T-cell (primary cell): ENCODE measurements at regions not wholly inside any gene's neighbourhood (a gene's known extent, or its start where the extent isn't known, plus 50 kb on each side); places are given as distances from the start of the nearest gene placed in this dataset.
A peak's percentile ranks its signal among the peaks of the same experiment; 100 is the strongest.

ENCODE experiments used
- ATAC-seq, 4 experiments: fragments of 200-7000 bp in 3 of 4; fragments of 150-1000 bp in 1 of 4; cut with Tn5 transposase; replicated peaks in 1 of 4; 1 replicate in 3 of 4; 2 replicates in 1 of 4; pipeline ENCODE4 v1.10.0; 2021; ENCODE audit warnings: moderate library complexity in 3 of 4, mild to moderate bottlenecking in 2 of 4, moderate number of reproducible peaks in 1 of 4
- CTCF ChIA-PET, 2 donors: fragments of 300-600 bp; sonication (Branson Sonifier 250); formaldehyde crosslinking; loops; one replicate each; lab custom pipeline; 2022; ENCODE audit warnings: antibody characterized with exemption in 2 of 2; lab: Charles Lee
- POLR2A ChIA-PET, 2 donors: fragments of 300-600 bp; sonication (Branson Sonifier 250); formaldehyde crosslinking; loops; one replicate each; lab custom pipeline; 2022; ENCODE audit warnings: antibody characterized with exemption in 2 of 2; lab: Charles Lee
- DNase-seq, 35 experiments: peaks; one replicate each; pipeline versions ENCODE4 v3.0.0 to v3.0.0-alpha.2; 2013 to 2023
- H3K27ac ChIP-seq: one replicate; pipeline ENCODE4 v1.5.1; 2013; ENCODE audit warnings: low read length
- H3K27me3 ChIP-seq, 2 experiments: replicated peaks in 1 of 2; 1 replicate in 1 of 2; 2 replicates in 1 of 2; pipeline versions ENCODE4 v1.6.1 to v1.7.0; 2013; ENCODE audit warnings: low read length in 1 of 2, mixed read lengths in 1 of 2; ENCODE audit not compliant: control insufficient read depth in 2 of 2, insufficient read depth in 2 of 2; ENCODE audit errors: extremely low read depth in 1 of 2
- H3K36me3 ChIP-seq, 2 donors: 1 replicate in 1 of 2; 2 replicates in 1 of 2; pipeline versions ENCODE4 v1.6.1 to v1.7.0; 2013; ENCODE audit warnings: low read length in 1 of 2; ENCODE audit not compliant: control insufficient read depth in 2 of 2, insufficient read depth in 1 of 2; ENCODE audit errors: extremely low read depth in 1 of 2
- H3K4me1 ChIP-seq, 2 experiments: 1 replicate in 1 of 2; 2 replicates in 1 of 2; pipeline versions ENCODE4 v1.6.1 to v1.7.0; 2013; ENCODE audit warnings: low read length in 2 of 2, mixed read lengths in 1 of 2; ENCODE audit not compliant: insufficient read depth in 2 of 2, control insufficient read depth in 1 of 2; ENCODE audit errors: extremely low read depth in 1 of 2
- H3K4me3 ChIP-seq, 2 donors: 1 replicate in 1 of 2; 2 replicates in 1 of 2; pipeline versions ENCODE4 v1.5.1 to v1.7.0; 2013; ENCODE audit warnings: mild to moderate bottlenecking in 2 of 2, low read length in 1 of 2, moderate library complexity in 1 of 2; ENCODE audit not compliant: control insufficient read depth in 1 of 2; ENCODE audit errors: extremely low read depth in 1 of 2
- H3K9me3 ChIP-seq: 2 replicates; pipeline ENCODE4 v1.7.0; 2013
- H3K27ac Mint-ChIP-seq, 2 donors: one replicate each; pipeline ENCODE4 v1.8.0; 2020 to 2021; ENCODE audit warnings: mild to moderate bottlenecking in 2 of 2, mixed read lengths in 2 of 2
- H3K27me3 Mint-ChIP-seq, 2 donors: one replicate each; pipeline ENCODE4 v1.8.0; 2021 to 2022; ENCODE audit warnings: mixed read lengths in 2 of 2
- H3K36me3 Mint-ChIP-seq: one replicate; pipeline ENCODE4 v1.8.0; 2021; ENCODE audit warnings: mixed read lengths
- H3K4me1 Mint-ChIP-seq, 3 donors: one replicate each; pipeline ENCODE4 v1.8.0; 2020 to 2022; ENCODE audit warnings: mixed read lengths in 3 of 3, mild to moderate bottlenecking in 1 of 3
- H3K4me3 Mint-ChIP-seq, 3 donors: one replicate each; pipeline ENCODE4 v1.8.0; 2020 to 2022; ENCODE audit warnings: mild to moderate bottlenecking in 3 of 3, mixed read lengths in 3 of 3, moderate library complexity in 3 of 3
- H3K9me3 Mint-ChIP-seq, 3 donors: one replicate each; pipeline ENCODE4 v1.8.0; 2020 to 2022; ENCODE audit warnings: mixed read lengths in 3 of 3
- WGBS: methylation state at CpG from one replicate; pipeline ENCODE4 v1.1.5; 2013; ENCODE audit warnings: missing lambda C conversion rate; ENCODE audit not compliant: insufficient coverage; 5-methylcytosine and 5-hydroxymethylcytosine counted together

DNA sequence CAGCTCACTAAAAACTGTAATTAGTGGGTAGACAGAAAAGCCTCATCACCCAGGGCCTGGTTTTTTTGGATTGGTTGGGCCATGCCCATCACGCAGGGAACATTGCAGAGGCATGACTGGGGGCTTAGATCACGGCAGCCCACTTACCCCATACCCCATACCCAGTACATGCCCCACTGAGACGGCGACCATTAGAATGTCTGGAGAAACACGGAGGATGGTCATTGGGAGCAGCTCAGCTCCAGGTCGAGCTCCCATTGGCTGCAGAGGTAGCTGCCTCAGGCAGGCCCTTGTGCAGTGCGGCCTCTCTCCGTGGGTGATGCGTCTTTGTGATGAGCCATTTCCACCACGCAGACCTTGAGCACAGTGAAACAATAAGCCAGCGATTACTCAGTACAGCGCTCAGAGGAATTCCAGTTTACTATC lies 204.0 kb downstream of the GADD45G start:
- H3K4me3 Mint-ChIP-seq, result no peak overlapping the region
- peaks cover 5 to 18% (median 5%) of the 10 kb centered on the region in 3 donors for H3K4me1 Mint-ChIP-seq
- peaks cover 4 to 8% of the 10 kb centered on the region in 2 donors for H3K27me3 Mint-ChIP-seq
- no peaks in the 10 kb centered on the region for H3K9me3 Mint-ChIP-seq
- Histone ChIP-seq H3K4me3 (no peak overlapping the region), H3K36me3 (no peaks in the 10 kb centered on the region), H3K27ac (no peak overlapping the region), H3K4me1 (peaks cover 0 to 3% of the 10 kb centered on the region in 2 experiments), H3K27me3 (peaks cover 0 to 21% of the 10 kb centered on the region in 2 experiments), H3K9me3 (no peaks in the 10 kb centered on the region)
- H3K36me3 Mint-ChIP-seq, result no peaks in the 10 kb centered on the region
- 81% methylated on average over 10 of the region's 12 CpGs for WGBS
- no peak overlapping the region for H3K27ac Mint-ChIP-seq
- no peak for ATAC-seq
- ChIA-PET POLR2A (no interaction called here), CTCF (no interaction called here)
- DNase-seq, result no peak

DNA sequence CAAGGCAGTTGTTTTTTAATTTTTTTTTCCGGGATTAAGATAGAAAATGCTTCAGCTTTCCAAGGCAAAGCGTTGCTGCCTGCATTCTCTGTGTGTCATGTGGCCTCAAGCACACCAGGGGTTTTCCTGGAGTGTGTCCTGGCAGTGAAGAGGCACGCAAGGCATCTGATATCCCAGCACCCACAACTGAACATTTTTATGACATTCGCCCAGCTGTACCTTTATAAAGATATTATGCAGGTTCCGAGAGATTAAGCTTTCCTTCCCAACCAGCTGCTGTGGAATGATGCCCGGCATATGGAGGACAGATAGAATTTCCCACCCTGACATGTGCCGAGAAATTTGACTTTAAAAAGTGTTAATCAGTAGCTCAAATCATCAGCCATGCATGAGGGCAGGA lies 205.6 kb downstream of the GADD45G start:
- Mint-ChIP-seq H3K9me3 (no peaks in the 10 kb centered on the region), H3K36me3 (no peaks in the 10 kb centered on the region), H3K27ac (no peak overlapping the region), H3K4me1 (peaks cover 15 to 27% (median 16%) of the 10 kb centered on the region in 3 donors), H3K27me3 (peaks cover 4 to 8% of the 10 kb centered on the region in 2 donors), H3K4me3 (no peak overlapping the region)
- ChIA-PET POLR2A (no interaction called here), CTCF (no interaction called here)
- Histone ChIP-seq H3K27me3 (peaks cover 0 to 29% of the 10 kb centered on the region in 2 experiments), H3K36me3 (no peaks in the 10 kb centered on the region), H3K9me3 (no peaks in the 10 kb centered on the region), H3K4me3 (no peak overlapping the region), H3K4me1 (peaks cover 2 to 11% of the 10 kb centered on the region in 2 experiments), H3K27ac (no peak overlapping the region)
- no peak for DNase-seq
- ATAC-seq, result no peak
- WGBS, result 65% methylated on average over 4 of the region's 7 CpGs

DNA sequence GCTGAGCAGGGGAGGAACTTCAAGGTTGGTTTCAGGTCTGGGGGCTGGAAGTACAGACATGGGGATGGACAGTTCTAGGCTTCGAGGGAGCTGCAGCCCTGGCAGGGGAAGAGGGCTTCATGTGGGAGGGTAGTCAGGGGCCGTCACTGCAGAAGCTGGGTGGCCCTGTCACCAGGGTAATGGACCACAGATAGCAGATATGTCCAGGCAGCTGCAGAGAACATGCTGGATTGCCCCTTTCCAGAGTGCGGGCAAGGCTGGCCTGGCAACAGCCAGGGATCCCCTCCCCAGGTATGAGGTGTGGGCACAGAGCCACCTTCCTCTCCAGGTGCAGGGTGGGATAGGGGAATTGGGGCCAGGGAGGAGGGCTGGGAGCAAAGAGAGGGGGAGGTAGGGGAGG lies 206.5 kb downstream of the GADD45G start:
- H3K4me3 ChIP-seq, result no peak overlapping the region
- H3K27me3 ChIP-seq, result peaks cover 0 to 34% of the 10 kb centered on the region in 2 experiments
- H3K36me3 ChIP-seq, result no peaks in the 10 kb centered on the region
- H3K27ac ChIP-seq, result no peak overlapping the region
- no peak overlapping the region for H3K27ac Mint-ChIP-seq
- H3K27me3 Mint-ChIP-seq, result peaks cover 4 to 8% of the 10 kb centered on the region in 2 donors
- H3K4me3 Mint-ChIP-seq, result no peak overlapping the region
- peaks cover 2 to 11% of the 10 kb centered on the region in 2 experiments for H3K4me1 ChIP-seq
- CTCF ChIA-PET, result no interaction called here
- no peaks in the 10 kb centered on the region for H3K9me3 ChIP-seq
- ATAC-seq, result no peak
- WGBS, result 61% methylated on average over 2 of the region's 3 CpGs
- POLR2A ChIA-PET, result no interaction called here
- peaks cover 16 to 27% (median 17%) of the 10 kb centered on the region in 3 donors for H3K4me1 Mint-ChIP-seq
- H3K36me3 Mint-ChIP-seq, result no peaks in the 10 kb centered on the region
- no peaks in the 10 kb centered on the region for H3K9me3 Mint-ChIP-seq
- no peak for DNase-seq

DNA sequence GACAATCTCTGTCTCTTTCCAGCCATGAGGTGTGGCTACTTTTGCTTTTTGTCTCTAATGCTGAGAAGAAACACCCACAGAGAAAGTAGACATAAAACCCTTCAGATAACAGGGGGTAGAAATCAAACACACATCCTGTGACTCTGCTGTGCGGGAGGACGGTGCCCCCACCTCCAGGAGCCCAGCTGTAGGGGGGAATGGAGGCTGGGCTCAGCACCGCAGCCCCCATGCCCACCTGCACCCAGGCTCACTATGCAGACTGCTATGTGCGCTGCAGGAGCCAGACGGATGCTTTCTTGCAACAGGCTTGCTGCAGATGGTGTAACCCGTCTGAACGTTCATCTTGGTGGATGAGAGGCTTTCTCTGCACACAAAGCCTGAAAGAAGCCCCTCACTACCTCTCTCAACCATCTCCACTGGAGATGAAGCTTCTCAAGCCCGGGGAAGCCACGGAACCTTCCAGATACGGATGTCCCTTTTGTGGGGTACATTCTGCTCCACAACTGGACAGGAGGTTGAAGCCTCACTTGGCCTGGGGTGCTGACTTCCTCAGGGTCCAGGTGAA lies 207.2 kb downstream of the GADD45G start:
- POLR2A ChIA-PET, result no interaction called here
- CTCF ChIA-PET, result no interaction called here
- WGBS, result no CpG with 5 or more reads among the region's 10 CpGs

DNA sequence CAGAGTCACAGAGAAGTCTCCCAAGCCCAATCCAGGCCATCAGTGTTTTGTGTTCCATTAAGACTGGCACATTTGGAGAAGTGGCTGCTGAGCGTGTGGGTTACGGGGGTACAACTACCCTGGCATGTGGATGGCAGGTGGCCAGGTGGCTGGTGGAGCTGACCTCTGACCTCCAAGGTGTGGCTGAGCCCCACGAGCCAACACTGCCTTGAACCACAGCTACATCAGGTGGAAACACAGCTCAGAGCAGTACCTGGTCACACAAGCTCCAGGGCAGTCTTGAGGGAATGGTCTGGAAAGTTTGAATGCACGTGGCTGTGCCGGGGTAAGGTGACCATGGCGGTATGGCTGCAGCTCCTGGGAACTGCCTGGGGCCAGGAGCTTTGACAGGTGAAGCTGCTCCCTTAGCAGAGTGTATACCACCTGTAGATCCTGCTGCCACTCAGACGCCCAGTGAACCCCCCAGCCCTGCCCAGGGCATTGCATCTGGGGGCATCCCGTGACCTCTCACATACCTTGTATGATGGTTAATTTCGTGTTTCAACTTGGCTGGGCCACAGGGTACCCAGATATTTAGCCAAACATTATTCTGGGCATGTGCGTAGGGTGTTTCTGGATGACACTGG lies 207.9 kb downstream of the GADD45G start:
- ChIA-PET CTCF (no interaction called here), POLR2A (interaction anchor here in 1 of 2 donors (0.7 kb wide), 1 partner anchor 159 kb away, joined by 4 read pairs; no protein-coding TSS in a partner anchor)
- Histone ChIP-seq H3K4me3 (no peak overlapping the region), H3K36me3 (no peaks in the 10 kb centered on the region), H3K4me1 (peaks cover 2 to 11% of the 10 kb centered on the region in 2 experiments), H3K27me3 (peaks cover 0 to 37% of the 10 kb centered on the region in 2 experiments), H3K27ac (no peak overlapping the region), H3K9me3 (no peaks in the 10 kb centered on the region)
- Mint-ChIP-seq H3K4me3 (no peak overlapping the region), H3K36me3 (no peaks in the 10 kb centered on the region), H3K27ac (no peak overlapping the region), H3K9me3 (no peaks in the 10 kb centered on the region), H3K4me1 (peaks cover 16 to 27% (median 17%) of the 10 kb centered on the region in 3 donors), H3K27me3 (peaks cover 4 to 8% of the 10 kb centered on the region in 2 donors)
- WGBS, result 81% methylated on average over 6 of the region's 10 CpGs
- DNase-seq (no peak), ATAC-seq (no peak)

More for the DNA sequence above, 207.2 kb downstream of the GADD45G start:
- Mint-ChIP-seq H3K36me3 (no peaks in the 10 kb centered on the region), H3K27ac (no peak overlapping the region), H3K27me3 (peaks cover 4 to 8% of the 10 kb centered on the region in 2 donors), H3K9me3 (no peaks in the 10 kb centered on the region), H3K4me3 (no peak overlapping the region), H3K4me1 (peaks cover 16 to 27% (median 17%) of the 10 kb centered on the region in 3 donors)
- ATAC-seq (no peak), DNase-seq (peak in 1 of 35 experiments; percentile 10)
- H3K4me3 ChIP-seq, result no peak overlapping the region
- no peak overlapping the region for H3K27ac ChIP-seq
- peaks cover 2 to 11% of the 10 kb centered on the region in 2 experiments for H3K4me1 ChIP-seq
- no peaks in the 10 kb centered on the region for H3K9me3 ChIP-seq
- no peaks in the 10 kb centered on the region for H3K36me3 ChIP-seq
- H3K27me3 ChIP-seq, result peaks cover 0 to 35% of the 10 kb centered on the region in 2 experiments

DNA sequence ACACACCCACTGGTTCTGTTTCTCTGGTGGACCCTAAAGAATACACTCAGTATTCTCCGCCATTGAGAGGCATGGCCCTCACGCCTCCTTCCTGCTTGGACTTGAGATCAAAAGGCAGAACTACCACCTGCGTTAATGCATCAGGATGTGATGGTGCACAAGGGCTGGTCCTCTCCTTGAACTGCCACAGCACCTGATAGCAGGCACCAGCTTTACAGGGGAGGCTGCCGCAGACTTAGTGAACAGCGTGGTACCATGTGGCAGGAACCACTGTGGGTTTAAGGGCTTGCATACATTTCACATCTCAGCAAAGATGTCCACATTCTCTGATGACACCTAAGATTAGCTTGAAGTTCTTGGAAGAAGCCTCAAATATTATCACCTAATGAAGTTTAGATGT lies 208.7 kb downstream of the GADD45G start:
- POLR2A ChIA-PET, result interaction anchor here (0.6 to 0.7 kb wide), 2 partner anchors 159 to 426 kb away, joined by 3 to 4 read pairs; no protein-coding TSS in a partner anchor

More for the DNA sequence above, 208.7 kb downstream of the GADD45G start:
- peaks cover 0 to 38% of the 10 kb centered on the region in 2 experiments for H3K27me3 ChIP-seq
- CTCF ChIA-PET, result interaction anchor here in 1 of 2 donors (0.6 kb wide), 2 partner anchors 48 to 867 kb away, joined by 3 read pairs; no protein-coding TSS in a partner anchor
- no peaks in the 10 kb centered on the region for H3K36me3 ChIP-seq
- no peaks in the 10 kb centered on the region for H3K9me3 ChIP-seq
- no peaks in the 10 kb centered on the region for H3K9me3 Mint-ChIP-seq
- DNase-seq (no peak), ATAC-seq (no peak)
- peaks cover 16 to 27% (median 17%) of the 10 kb centered on the region in 3 donors for H3K4me1 Mint-ChIP-seq
- peaks cover 2 to 11% of the 10 kb centered on the region in 2 experiments for H3K4me1 ChIP-seq
- H3K27ac Mint-ChIP-seq, result no peak overlapping the region
- no peak overlapping the region for H3K4me3 ChIP-seq
- H3K4me3 Mint-ChIP-seq, result no peak overlapping the region
- H3K27ac ChIP-seq, result no peak overlapping the region
- WGBS, result 83% methylated on average over 3 of the region's 5 CpGs
- H3K36me3 Mint-ChIP-seq, result no peaks in the 10 kb centered on the region
- H3K27me3 Mint-ChIP-seq, result peaks cover 4 to 8% of the 10 kb centered on the region in 2 donors
